ENCODE measurements at regions not wholly inside any gene's neighbourhood (a gene's known extent, or its start where the extent isn't known, plus 50 kb on each side); places are given as distances from the start of the nearest gene placed in this dataset.

- DNase-seq: no peak
Observed at GRCh38 chr13:47611664-47612288, 389.3 kb downstream of the SUCLA2 start.

DNA sequence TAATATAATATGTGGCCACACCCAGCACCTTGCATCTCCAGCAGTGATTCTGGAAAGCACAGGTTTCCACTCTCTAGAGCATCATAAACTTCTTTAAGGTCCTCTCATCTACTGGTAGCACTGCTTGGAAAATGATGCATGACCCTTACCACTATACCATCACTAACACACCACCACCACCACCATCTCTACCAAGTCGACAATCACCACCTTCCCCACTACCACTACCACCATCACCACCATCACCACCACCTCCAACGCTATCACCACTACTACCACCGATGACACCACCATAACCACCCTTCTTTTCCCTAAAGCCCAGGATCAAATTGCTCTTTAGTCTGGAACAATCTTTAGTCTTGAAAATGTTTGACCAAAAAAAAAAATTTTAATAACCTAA lies 390.4 kb downstream of the SUCLA2 start:
- DNase-seq: no peak

GRCh38 chr13:47603365-47603764 lies 397.7 kb downstream of the SUCLA2 start:
- no peak for DNase-seq

- DNase-seq: no peak
Observed at GRCh38 chr13:47598340-47598911, 402.6 kb downstream of the SUCLA2 start.

- DNase-seq: no peak
Observed at GRCh38 chr13:47594833-47595232, 406.2 kb downstream of the SUCLA2 start.

DNA sequence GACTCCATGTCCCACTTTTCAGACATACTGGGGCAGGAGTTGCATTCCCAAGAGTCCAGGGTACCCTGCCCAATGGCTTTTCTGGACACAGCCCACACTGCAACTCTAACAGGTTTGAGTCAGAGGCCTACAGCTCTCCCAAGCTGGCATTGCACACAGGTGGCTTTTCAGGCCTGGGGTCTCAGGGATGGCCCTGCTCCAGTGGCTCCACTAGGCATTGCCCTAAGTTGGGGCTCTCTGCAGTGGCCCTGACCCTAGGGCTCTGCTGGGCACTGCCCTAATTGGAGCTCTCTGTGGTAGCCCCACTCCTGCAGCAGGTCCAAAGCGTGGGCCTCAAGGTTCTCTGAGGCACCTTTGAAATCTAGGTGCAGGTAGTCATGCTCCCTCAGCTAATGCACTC lies 408.8 kb downstream of the SUCLA2 start:
- DNase-seq: no peak

- no peak for DNase-seq
Observed at GRCh38 chr13:47588676-47589075, 412.4 kb downstream of the SUCLA2 start.

- no peak for DNase-seq
Observed at GRCh38 chr13:47572375-47572774, 428.7 kb downstream of the SUCLA2 start.

DNA sequence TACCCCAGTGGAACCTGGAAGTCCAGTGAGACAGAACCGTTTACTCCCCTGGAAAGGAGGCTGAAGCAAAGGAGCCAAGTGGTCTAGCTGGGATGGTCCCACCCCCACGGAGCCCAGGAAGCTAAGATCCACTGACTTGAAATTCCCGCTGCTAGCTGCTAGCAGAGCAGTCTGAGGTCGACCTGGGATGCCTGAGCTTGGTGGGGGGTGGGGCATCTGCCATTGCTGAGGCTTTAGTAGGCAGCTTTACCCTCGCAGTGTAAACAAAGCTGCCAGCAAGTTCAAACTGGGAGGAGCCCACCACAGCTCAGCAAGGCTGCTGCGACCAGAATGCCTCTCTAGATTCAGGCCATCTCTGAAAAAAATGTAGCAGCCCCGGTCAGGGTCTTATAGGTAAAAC lies 437.0 kb downstream of the SUCLA2 start:
- DNase-seq: no peak

DNA sequence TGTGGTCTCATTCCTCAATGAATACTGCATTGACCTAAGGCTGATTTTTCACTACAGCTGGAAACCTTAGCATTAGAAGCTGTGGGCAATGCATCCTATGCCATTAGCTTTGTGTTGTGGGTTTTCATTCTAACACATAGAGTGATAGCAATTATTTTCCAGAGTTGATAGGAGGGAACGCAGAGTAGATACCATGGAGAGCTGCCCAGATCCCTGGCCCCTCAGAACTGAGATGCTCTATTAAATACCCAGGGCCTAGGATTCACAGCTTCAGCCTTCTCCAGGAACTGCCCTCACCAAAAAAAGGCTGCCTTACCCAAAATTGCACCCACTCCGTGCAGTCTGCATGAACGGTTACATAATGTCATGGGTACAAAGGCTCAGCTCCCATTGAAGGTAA lies 444.4 kb downstream of the SUCLA2 start:
- DNase-seq: no peak

DNA sequence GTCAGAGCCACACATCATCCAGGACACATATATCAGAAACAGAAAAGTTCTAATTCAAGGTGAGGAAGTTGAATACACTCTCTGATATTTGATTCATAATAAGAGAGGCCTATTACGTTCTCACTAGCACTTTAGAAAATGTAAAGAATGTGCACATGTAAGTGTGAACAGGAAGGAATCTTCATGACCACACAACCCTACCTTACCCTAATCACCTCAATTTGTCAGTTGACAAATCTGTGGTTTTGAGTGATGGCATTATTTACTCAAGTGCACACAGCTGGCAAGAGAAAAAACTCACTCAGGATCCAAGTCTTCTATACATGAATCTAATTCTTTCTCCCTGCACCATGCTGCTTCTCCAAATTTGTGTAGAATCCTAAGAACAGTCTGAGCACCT lies 445.8 kb downstream of the SUCLA2 start:
- DNase-seq: no peak

DNA sequence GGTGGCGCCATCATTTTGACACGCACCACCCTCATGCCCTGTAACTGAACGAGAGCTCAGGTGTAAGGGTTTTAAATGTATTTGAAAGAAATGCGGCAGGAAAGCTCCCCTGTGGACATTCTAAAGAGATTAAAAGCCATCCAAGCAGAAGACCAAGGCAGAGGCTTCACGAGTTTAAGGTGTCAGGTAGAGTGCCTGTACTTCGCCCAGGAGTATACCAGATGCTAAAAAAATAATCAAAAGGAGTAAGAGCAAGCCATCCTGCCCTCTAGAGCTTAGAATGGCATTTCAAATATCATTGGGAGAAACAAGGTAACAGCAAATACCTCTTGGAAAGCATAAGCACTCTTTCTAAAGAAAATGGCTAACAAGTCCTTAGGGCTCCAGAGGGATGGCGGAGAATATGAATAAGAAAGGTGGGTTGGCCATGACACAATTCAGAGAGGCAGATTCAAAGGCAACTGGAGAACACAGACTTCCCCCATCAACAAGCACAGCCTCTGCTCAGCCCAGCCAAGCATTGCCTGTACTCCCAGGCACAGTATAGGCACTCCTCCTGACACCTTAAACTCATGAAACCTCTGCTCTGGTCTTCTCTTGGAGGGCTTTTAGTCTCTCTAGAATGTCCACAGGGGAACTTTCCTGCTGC lies 447.6 kb downstream of the SUCLA2 start:
- DNase-seq: no peak

- DNase-seq: no peak
Observed at GRCh38 chr13:47549219-47549752, 451.8 kb downstream of the SUCLA2 start.

GRCh38 chr13:47548294-47548840 lies 452.7 kb downstream of the SUCLA2 start:
- no peak for DNase-seq

DNA sequence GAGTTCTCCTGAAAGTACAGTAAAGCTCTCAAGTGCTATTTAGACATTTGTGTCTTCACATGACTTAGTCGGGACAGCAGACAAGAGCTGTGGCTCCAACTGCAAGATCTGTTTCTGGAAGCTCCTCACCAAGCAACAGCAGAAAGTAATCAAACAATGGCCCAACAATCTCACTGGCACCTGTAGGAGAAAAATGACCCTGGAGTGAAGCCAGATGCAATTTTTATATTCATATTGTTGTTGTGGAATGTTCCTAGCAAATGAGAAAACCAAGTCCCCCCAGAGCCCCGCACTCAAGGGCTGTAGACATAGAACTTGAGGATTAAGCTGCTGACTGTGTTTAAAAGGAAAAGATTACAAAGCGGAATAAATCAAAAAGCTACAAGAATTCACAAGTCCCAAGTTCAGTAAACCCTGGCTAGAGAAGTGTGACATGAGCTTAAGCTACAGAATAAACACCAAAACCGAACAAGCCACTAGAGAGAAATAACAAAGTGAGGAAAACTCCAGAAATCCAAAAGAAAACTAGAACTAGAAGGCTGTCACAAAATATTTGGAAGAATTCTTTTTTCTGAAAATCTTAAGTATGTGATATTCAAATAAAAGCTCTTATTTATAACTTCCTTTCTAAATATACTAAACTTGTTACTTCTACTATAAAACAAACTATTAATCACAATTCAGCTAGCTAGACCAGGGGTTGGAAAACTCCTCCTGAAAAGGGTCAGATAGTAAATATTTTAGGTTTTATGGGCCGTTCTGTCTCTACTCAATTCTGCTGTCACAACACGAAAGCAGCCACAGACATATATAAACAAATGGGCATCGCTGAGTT lies 454.5 kb downstream of the SUCLA2 start:
- DNase-seq: no peak

- DNase-seq: no peak
Observed at GRCh38 chr13:47545201-47546024, 455.7 kb downstream of the SUCLA2 start.

DNA sequence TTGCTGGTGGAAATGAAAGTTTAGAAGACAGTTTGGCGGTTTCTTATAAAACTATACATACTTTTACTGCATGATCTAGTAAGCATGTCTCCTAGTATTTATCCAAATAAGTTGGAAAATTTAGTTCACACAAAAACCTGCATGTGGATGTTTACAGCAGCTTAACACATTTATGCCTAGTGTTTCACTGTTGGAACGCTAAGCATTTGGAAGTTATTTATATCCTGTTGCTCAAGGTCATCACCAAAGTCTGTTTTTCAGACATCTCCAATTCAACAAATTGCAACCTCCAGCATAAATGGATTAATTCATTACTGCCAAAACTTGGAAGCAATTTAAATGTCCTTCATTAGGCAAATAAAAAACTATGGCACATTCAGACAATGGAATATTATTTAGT lies 461.8 kb downstream of the SUCLA2 start:
- DNase-seq: no peak

DNA sequence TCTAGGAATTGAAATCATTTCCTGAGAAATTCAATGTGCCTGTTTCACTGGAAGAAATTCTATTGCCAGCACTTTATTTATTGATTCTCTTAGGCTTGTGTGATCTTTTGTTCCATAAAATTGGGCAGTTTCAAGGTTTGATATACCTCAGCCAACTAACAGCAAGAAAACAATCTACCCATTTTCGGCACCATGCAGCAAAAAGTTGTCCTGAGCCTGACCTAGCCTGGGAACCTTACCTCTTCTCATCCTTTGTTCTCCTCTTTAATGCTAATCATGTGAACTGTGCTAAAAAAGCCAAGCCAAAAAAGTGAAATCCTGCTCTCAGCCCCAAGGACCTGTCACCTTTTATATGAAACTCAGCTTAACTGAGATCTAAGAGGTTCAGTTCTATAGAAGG lies 477.3 kb downstream of the SUCLA2 start:
- no peak for DNase-seq

GRCh38 chr13:47521890-47522487 lies 479.1 kb downstream of the SUCLA2 start:
- DNase-seq: no peak

DNA sequence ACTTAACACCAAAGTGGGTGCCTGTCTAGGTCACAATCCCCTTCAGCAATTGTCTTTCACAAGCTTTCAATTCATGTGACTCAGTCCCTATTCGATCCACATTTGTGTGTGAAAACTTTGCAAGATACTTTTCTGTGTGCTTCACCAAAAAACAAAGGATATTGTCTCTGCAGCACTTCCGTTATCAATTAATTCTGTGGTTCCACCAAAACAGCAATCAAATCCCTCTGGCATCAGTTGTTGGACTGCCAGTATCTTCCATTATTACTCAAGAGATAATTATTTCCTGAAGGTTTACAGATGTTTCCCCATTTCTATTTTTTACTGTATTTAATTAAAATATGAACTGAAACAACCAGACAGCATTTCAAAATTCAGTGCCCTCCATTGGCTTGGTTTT lies 481.4 kb downstream of the SUCLA2 start:
- DNase-seq: no peak

DNA sequence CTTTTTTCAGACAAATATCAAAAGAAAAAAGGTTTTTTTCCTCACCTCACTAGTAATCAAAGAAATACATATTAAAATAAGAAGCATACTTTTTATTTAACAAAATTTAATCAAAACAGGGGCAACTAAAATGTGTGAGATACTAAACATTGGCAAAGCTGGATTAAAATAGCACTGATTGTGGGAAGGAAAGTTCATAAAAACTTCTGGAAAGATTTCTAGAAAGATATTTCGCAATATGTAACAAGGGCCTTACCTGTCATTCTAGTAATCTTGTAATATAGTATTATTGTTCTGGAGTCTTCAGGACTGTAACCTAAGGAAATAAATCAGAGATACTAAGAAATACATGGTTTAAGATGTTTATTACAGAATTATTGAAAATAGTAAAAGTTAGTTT lies 482.5 kb downstream of the SUCLA2 start:
- DNase-seq: no peak
